T-helper 2 cell treated with Interferon-gamma antibody and Interleukin-4, amounts not matched to agents 100 ng/mL and 5 ng/mL, for 36 hours (primary cell): ENCODE measurements at regions not wholly inside any gene's neighbourhood (a gene's known extent, or its start where the extent isn't known, plus 50 kb on each side); places are given as distances from the start of the nearest gene placed in this dataset.
"Not testable (repeated sequence)": the region's sequence is repeated elsewhere in the genome, so short reads cannot be mapped to it uniquely, and the experiment has no call there.

Experiments
- intact Hi-C: fragments of 100-400 bp; cut with micrococcal nuclease; formaldehyde crosslinking; loops from one replicate; pipeline ENCODE4 v1.15.1; 2023

DNA sequence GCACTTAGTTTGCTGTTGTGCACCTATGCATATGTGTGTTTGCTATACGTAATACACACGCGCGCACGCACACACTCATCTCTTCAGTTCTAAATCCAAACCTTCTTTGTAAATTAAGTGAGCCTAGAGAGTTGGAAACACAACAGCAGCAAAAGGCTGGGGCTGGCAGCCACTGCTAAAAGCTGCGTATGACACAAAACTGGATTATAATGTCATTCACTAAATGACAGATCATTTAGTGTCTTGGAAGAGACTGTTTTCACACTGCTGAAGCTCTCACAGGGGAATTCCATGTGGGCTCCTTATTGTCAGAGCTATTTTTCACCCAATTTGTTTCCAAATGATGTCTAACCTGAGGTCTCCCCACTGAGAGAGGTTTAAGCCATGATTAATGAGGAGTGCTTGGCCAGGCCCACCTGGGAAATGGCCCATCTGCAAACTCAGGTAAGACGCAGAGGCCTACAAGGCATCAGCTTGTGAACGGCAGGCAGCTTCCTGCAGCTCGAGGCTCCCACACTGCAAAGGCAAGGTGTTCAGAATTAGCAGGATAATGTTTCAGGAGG lies 94.2 kb downstream of the OLIG3 start:
- intact Hi-C loops: no loop called here

DNA sequence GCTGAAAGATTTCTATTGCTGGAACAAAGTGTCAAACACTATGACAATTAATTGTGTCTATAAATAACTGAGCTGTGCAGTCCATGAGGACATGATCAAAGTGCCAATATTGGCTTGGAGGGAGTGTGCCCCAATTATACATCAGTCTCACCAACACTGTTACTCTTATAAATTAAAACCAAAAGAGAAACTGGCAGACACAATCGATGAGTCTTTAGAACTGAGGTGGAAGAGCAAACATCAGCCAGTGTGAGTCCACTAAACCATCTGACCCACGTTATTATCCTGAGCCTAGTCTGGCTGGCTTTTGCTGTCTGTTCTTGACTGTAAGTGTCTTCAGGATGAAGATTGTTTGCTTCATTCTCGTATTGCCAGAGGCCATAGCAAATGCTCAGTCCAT lies 98.9 kb downstream of the OLIG3 start:
- intact Hi-C loops: no loop called here

DNA sequence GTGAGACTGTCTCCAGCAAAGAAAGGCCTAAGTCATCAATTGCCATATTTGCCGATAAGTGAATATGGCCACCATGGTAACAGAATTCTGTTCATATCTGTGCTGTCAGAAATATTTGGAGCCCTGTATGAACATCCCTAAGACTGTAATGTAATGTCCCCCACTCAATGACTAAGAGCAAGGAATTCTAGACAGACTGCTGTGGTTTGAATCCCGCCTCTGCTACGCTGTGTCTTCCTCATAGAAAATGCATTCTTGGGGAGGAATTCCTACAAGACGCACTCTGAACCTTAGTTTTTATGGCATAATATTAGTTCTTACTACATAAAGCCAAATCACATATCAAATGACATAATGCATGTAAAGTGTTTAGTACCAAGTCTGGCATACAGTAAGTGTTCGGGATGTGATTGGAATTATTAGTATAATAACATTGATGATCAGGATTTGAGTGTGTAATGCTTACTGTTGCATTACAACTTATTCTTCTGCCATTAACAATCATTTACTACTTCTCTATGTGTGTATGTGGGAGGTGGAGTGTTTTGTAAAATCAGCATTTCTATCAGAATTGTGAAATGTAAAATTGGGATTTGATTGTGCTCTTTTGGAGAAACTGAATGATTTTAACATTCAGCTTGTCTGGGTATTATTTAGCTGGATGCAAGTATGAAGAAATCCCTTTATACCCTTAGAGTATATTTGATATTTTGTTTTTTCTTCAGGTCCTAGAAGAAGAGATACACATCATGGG lies 103.0 kb downstream of the OLIG3 start:
- intact Hi-C loops: no loop called here

DNA sequence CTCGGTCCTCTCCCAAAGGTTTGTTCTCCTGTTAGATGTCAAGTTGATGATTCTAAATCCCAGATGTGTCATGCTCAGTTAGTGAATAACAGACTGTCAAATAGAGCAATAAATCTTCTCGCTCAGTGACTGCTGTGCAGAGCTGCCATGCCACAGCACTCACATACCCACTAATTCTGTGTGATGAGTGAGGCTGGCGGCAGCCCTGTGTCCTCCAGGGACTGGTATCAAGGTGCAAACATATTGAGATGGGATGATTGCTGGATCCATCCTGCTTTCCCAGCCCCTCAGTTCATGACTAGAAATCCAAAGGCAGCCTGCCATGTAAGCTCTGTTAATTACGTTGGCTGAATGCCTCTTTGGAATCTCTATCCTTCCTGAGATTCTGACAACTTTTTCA lies 103.9 kb downstream of the OLIG3 start:
- intact Hi-C loops: no loop called here

DNA sequence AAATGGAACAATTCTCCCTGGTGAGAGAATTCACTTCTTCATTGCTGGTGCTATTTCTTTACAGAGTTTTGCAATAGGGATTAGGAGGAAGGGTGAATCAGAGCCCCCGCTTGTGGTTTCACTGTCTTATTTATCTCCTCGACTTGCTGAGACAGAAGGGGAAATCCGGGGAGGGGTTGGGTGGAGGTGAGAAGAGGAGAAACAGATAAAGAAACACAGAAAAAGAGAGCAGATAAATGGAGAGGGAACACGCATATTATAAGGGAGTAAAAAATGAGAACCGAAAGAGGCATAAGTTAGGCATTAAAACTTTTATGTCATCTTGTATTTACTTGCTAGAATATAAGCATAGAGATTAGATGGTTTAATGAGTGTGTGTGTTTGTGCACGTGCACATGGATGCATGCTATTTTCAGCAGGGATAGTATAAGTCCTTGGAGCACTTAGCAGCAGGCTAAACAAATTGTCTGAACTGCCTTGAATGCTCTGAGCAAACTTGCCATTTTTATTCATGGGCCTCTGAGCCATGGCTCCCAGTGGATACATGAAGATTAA lies 105.0 kb downstream of the OLIG3 start:
- intact Hi-C loops: loop anchor here (1.0 kb wide), 1 partner anchor 26 kb away; no protein-coding TSS in a partner anchor

DNA sequence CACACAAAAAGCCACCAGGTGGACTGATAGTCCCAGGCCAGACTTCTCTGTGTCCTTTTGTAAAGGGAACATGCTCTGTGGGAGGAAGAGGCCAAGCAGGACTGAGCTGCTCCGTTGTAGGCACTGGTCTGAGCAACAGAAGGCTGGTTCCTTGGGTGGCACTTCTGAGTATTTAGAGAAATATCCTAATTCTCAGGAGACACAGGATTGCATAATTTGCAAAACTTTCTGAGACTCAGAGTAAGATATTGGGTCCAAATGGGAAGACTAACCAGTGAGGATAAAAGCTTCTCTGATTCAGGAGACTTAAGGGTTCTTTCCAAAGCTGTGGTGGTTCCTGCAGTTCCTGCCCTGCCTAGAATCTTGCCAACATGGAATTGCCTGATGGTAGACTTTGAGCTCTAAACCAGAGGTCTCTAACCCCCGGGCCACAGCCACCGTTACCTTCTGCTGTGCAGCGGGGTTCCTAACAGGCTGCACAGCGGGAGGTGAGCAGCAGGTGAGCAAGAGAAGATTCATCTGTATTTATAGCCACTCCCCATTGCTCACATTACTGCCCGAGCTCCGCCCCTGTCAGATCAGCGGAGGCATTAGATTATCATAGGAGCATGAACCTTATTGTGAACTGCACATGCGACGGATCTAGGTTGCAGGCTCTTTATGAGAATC lies 107.0 kb downstream of the OLIG3 start:
- intact Hi-C loops: no loop called here

DNA sequence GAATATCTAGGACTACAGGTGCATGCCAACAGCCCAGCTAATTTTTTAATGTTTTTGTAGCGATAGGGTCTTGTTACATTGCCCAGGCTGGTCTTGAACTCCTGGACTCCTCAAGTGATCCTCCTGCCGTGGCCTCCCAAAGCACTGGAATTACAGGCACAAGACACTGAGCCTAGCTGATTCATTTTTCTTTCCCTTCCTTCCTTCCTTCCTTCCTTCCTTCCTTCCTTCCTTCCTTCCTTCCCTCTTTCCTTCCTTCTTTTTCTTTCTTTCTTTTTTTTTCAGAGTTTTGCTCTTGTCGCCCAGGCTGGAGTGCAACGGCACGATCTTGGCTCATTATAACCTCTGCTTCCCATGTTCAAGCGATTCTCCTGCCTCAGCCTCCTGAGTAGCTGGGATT lies 110.9 kb downstream of the OLIG3 start:
- intact Hi-C loops: not testable (repeated sequence)

DNA sequence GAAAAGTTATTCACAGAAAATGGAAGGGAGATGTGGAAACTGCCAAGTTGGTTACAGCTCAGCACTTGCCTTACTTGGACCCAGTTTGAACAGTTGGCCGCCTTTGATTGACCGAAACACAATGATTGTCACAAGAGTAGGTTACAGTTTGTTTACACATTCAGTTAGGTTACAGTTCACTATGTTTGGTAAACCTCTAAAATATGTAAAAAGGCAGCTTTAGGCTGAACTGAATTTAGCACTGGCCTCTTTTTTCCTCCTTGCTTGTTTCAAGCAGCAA lies 116.2 kb downstream of the OLIG3 start:
- intact Hi-C loops: no loop called here

DNA sequence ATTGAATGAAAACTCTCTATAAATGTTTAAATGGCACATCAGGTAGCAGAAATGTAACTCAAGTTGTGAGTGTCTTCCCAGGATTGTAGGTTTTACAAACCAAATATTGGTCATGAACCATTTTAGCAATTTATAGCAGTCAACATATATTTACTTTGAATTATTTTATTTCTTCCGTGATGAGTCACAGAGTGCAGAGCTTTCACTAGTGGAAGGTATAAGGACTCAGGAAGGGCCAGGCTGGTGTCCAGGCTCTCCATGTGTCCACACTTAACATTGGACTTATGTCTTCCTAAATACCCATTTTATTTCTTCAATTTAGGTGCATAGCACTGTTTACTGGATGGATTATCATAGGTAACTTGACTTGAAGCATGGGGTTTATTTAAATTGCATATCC lies 120.9 kb downstream of the OLIG3 start:
- intact Hi-C loops: no loop called here

DNA sequence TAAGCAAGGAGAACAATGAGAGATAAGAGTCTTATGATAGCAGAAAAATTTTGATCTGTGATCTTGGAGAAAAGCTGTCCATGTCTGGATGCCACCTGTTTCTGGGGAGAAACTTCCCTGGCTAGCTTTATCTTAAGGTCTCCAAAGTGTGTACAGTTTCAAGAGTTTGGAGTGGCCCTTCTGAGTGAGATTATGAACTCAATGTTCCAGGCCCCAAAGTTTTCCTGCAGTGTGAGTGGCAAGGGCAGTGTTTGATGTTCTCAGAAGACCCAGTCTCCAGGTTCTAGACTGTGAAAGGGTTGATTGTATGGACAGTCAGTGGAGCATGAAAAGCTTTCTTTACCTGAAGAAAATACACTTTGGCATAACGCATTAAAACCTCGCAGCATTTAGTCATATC lies 121.7 kb downstream of the OLIG3 start:
- intact Hi-C loops: no loop called here

DNA sequence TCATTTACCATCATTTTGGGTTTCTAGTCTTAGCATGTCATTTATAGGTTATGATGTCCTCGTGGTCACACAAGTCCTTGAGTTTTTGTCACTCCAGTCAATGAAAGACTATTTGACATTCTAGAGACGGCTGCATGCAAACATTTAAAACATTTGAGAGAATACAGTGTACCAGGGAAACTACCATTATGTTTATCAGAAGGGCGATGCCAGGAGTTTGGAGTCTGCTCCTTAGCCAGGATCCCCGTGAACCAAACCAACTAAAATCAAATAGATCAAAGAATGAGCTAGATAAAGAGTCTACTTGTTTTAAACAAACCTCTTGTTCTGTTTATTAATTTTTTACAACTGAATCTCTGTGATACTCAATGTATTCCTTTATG lies 122.6 kb downstream of the OLIG3 start:
- intact Hi-C loops: no loop called here

DNA sequence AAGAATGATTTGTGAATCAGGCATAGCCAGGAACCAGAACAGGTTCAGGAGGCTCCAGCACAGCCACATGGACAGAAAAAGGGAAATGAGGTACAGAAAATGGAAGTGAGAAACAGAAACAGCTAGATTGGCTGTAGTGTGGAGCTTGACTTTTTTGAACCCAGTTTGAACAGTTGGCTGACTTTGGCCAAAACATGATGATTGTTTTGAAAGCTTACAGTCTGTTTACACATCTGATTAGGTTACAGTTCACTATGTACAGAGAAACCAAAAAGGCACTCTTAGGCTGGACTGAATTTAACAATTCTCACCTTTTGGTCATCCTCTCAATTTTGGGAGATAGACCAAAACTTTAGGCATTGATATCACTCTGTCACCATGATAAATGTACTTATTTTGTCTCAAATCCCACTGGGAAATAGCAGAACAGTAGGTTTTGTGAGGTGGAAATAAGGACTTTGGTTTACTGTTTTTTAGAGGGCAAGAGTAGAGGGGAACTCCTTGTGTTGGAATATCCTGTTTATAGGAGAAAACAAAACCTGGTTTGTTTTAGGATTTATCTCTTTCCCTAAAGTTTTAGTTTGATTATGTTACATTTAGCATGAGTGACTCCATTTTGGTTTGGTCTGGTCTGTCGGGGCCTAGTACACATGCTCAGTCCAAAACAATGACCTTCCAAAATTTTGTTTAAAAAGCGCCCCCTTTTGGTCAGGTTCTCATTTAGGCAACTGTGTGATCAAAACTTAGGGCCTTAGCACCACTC lies 123.1 kb downstream of the OLIG3 start:
- intact Hi-C loops: no loop called here

DNA sequence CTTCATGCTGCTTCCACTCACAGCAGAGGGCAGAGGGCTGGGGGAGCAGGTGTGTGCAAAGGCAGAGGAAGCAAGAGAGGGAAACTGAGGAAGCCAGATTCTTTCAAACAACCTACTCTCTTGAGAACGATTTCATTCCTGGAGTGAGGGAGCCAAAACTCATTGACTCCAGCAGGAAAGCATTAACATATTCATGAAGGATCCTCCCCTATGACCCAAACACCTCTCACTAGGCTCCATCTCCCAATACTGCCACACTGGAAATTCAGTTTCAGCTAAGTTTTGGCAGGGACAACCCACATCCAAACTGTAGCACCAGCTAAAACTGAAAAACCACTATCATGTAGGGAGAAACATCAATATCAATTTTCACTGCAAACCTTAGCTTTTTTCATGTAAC lies 125.1 kb downstream of the OLIG3 start:
- intact Hi-C loops: no loop called here

DNA sequence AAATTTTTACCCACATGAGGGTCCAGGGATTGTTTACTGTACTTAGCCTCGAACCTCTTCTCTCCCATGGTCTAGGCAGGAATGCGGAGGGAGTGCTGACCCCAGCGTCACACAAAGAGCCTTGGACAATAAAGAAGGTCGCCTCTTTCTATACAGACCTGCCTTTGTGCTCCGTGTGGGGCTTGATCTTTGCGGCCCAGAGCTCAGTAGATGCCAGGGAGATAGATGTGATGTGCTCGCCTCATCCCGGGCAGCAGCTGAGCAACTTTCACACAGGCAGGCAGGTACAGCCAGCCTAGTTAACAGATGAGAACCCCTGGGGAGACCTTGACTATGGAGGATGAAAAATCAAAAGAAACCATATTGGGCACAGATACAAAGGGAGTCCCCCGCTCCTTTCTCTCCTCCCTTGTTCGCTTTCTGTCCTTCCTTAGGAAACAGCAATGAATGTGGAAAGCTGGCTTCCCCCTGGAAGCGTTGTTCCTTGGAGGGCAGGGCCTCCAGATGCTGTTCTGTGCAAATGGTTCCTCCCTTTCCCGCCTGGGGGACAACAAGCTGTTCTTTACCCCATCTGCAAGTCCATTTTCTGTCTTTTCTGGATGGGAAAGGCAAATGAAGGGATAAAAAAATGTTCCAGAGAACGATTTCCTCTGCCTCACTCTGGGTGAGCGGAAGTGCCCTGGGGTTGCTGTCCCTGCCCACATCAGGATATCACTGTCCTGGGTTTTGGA lies 128.3 kb downstream of the OLIG3 start:
- intact Hi-C loops: no loop called here

DNA sequence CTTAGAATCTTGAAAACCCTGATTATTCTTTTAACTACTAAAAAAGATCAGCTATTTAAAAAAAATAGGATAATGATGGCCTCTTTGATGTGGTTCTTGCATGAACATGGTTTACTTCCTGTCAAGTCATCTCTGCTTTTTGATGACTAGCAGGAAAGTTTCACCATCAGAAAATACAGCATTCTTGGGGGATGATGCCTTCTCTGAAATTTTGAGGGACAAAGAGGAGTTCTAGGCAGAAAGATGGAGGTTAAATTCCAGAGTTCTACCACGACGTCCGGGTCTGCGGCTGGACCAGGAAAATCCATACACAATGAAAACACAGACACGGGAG lies 130.4 kb downstream of the OLIG3 start:
- intact Hi-C loops: loop anchor here (1.0 kb wide), 1 partner anchor 26 kb away; no protein-coding TSS in a partner anchor

DNA sequence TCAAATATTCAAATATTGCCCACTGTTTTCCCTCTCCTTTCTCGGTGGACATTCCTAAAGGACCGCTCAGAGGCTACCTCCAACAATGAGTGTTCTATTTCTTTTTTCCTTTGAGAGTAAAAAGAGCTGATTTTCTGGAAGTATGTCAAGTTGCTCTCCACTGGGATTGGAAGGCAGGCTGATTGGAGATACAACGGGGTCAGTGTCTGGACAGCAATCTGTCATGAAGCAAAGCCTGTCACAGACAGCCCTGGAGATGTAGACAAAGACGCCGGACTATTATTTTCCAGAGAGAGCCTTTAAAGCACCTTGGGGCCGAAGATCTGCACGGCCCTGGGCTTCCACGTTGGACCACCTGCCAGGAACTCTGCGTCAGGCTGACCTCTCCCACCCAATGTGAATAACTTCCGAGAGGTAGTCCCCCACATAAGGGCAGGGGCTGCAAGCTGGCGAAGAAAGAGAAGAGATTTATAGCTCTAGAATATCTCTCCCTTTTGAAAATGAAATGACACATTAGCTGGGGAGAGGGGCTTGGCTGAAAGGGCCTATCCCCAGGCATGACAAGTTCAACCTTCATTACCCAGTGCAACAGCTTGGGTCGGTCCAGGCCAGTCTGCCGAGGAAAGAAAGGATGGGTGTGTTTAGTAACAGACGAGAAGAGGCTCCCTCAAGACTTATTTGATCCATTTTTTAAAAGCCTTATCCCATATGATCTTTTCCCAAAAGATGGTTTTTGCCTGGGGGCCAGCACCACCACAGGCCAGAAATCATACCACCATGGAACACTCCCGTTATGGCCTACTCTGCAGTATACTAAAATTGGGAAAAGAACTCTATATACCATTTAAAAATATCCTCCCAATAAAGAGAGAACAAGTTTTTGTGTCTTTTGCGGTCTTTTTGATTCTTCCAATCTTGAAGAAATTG lies 131.1 kb downstream of the OLIG3 start:
- intact Hi-C loops: loop anchor here (1.0 kb wide), 1 partner anchor 26 kb away; no protein-coding TSS in a partner anchor

DNA sequence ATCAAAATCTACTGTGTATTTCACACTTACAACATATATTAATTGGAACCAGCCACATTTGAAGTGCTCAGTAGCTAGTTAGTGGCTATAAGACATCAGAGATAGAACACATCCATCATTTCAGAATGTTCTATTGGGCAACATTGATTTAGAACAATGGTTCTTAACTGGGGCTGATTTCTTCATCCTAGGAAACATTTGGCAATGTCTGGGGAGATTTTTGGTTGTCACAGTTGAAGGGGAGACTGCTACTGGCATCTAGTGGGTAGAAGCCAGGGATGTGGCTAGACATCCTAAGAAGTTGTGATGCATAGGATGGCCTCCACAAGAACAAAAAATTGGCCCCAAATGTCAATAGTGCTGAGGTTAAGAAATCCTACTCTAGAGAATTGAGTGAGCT lies 132.5 kb downstream of the OLIG3 start:
- intact Hi-C loops: no loop called here

DNA sequence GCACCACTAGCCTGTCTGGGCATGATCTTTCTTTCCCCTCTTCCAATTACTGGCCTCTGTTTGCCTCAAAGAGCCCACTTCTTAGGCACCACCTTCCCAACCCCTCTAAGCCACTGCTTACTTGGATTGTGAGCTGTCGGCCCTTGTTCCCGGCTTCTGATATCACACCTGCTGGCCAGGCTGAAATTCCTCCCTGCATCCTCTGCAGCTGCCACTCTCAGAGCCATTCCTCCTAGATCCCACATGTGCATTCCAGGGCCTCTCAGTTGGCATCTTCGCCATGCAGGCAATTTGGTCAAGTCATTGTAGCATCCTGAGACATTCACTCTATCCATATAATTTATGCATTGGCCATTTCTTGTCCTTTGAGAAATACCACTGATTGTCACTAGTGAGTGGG lies 135.9 kb downstream of the OLIG3 start:
- intact Hi-C loops: no loop called here

DNA sequence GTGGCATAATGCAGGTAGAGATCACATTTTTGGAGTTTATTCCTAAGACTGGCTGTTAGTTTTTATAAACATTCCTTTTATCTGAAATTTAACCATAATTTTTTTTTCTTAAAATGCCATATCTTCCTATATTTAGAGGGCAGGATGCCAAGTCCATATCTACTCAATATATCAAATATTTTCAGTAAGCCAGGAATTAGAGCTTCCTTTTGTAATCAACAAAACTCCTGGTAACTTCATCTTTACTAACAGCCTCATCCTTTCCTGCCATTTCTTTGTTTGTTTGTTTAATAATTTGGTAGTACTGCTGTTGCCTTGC lies 136.3 kb downstream of the OLIG3 start:
- intact Hi-C loops: no loop called here

DNA sequence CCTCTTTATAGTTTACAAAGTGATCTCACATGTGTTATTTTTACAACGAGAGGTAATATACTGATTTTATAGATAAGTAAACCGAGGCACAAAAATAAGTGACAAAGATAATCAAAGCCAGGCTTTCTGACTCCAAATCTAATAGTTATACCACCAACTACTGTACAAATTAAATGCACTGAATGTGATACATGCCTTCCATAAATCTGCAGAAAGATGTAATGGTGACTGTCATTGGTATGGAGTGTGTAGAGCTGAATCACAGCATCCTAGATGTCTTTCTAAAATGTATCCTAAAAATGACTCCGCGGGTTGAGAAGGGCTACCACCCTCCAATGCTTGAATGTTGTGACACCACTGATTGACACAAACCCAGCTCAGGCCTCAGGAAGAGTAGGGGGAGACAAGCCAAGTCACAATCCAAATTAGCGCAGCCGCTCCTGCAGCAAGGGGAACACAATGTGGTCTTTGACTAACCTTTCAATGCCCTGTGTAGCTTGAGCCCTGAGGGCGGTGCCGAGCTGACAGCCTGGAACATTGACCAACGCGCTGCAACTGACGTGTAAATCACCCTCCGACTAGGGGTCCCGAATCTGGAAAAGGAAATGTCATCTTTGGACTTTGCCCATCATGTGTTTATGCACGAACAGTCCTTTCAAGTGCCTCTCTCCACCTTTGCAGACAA lies 136.8 kb downstream of the OLIG3 start:
- intact Hi-C loops: no loop called here
